GM12864 (cell line): ENCODE measurements at regions not wholly inside any gene's neighbourhood (a gene's known extent, or its start where the extent isn't known, plus 50 kb on each side); places are given as distances from the start of the nearest gene placed in this dataset.

ENCODE experiments used
- DNase-seq: peaks from one replicate; pipeline ENCODE4 v3.0.0-alpha.2; 2011; ENCODE audit warnings: low read depth
- H3K4me3 ChIP-seq: 2 replicates; pipeline ENCODE4 v1.5.1; 2011; ENCODE audit warnings: mild to moderate bottlenecking, low read depth, low read length, control low read depth
- CTCF ChIP-seq: IDR thresholded peaks from 2 replicates; pipeline ENCODE4 v1.5.1; 2011; ENCODE audit warnings: low read depth, mild to moderate bottlenecking, moderate library complexity, low read length, control low read depth, inconsistent platforms; ENCODE audit errors: missing control alignments

- no peak for TF ChIP-seq CTCF
- no peak for DNase-seq
- H3K4me3 ChIP-seq = no peak overlapping the region
Measured at GRCh38 chr10:30188556-30189237, 129.3 kb upstream of the JCAD start.

DNA sequence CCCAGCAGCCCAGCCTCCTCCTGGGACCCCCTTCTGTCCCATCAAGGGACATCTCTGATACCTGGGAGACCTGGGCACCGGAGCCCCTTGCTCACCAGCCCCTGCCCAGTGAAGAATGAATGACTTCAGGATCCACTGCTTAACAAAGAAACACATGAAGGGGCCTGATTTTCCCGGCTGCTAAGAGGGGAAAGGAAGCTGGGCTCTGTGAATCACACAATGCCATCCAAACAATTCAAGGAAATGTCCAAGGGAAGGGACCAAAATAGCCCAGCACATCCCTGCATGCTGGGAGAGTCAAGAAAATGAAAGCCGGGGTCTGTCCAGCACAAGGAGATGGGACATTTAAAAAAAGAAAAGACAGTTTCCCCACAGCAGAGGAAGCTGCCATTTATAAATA, 128.7 kb upstream of the JCAD start:
- TF ChIP-seq CTCF = no peak
- H3K4me3 ChIP-seq = no peak overlapping the region
- DNase-seq = no peak

GRCh38 chr10:30187010-30187409, 127.6 kb upstream of the JCAD start:
- TF ChIP-seq CTCF = no peak
- no peak for DNase-seq
- H3K4me3 ChIP-seq = no peak overlapping the region; the same call in 1 of the 2 replicates

- TF ChIP-seq CTCF = peak; percentile 5
- peak overlapping the region; percentile 9; the same call in 1 of the 2 replicates for H3K4me3 ChIP-seq
- no peak for DNase-seq
Measured at GRCh38 chr10:30186371-30186875, 127.0 kb upstream of the JCAD start.

- TF ChIP-seq CTCF = no peak
- no peak for DNase-seq
- H3K4me3 ChIP-seq = no peak overlapping the region
Measured at GRCh38 chr10:30185916-30186315, 126.5 kb upstream of the JCAD start.

DNA sequence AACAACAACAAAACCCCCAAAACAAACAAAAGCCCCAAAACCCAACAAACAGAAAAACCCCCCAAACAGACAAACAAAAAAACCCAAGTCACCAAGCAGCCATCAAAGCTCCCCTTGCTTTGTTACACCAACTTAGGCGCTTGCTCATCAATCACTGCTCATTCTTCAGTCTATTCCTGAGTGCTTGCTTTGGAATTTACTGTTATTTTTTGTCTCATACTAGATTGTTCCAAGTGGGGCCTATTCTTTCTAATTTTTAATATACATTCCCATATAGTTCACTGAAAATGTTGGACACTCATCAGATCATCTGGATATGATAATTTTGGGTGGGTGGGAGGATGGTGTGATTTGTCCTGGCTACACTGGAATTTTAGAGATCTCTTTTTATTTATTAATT, 126.0 kb upstream of the JCAD start:
- H3K4me3 ChIP-seq = no peak overlapping the region
- no peak for DNase-seq
- no peak for TF ChIP-seq CTCF
